SK-N-SH (cell line): ENCODE measurements at regions not wholly inside any gene's neighbourhood (a gene's known extent, or its start where the extent isn't known, plus 50 kb on each side); places are given as distances from the start of the nearest gene placed in this dataset.

ENCODE experiments used
- CTCF ChIA-PET: fragments of 300-600, 350-600 bp; formaldehyde crosslinking; extraction: SDS; loops from one replicate; lab custom pipeline; 2021; lab: Yijun Ruan, JAX
- POLR2A ChIA-PET: fragments of 350-600 bp; sonication (Branson Sonifier 250); formaldehyde crosslinking; extraction: SDS; loops from one replicate; lab custom pipeline; 2020; ENCODE audit warnings: antibody characterized with exemption, inconsistent platforms; lab: Yijun Ruan, JAX
- DNase-seq: peaks from one replicate; pipeline ENCODE4 v3.0.0; 2012
- H2AFZ ChIP-seq: fragments of 200-600 bp; sonication (generic); 2 replicates; pipeline ENCODE4 v1.8.1; 2016; ENCODE audit warnings: antibody characterized with exemption, mild to moderate bottlenecking, low read depth
- H3F3A ChIP-seq: fragments of 200-600 bp; sonication (generic); replicated peaks from 2 replicates; pipeline ENCODE3; 2016; ENCODE audit warnings: antibody characterized with exemption, mild to moderate bottlenecking; ENCODE audit not compliant: insufficient read depth
- H3K27ac ChIP-seq, 2 experiments: fragments of 200-500 bp in 1 of 2; fragments of 200-600 bp in 1 of 2; sonication (Bioruptor generic) in 1 of 2; sonication (generic), shearing (Covaris generic) in 1 of 2; 2 replicates each; pipeline versions ENCODE4 v1.5.1 to v1.6.1; 2014 to 2016; ENCODE audit warnings: low read depth in 2 of 2, inconsistent platforms in 1 of 2, low read length in 1 of 2, mild to moderate bottlenecking in 1 of 2, mixed read lengths in 1 of 2
- H3K27me3 ChIP-seq: fragments of 200-600 bp; sonication (generic), shearing (Covaris generic); 2 replicates; pipeline ENCODE4 v1.6.1; 2016; ENCODE audit warnings: mixed run types; ENCODE audit not compliant: insufficient read depth
- H3K36me3 ChIP-seq, 2 experiments: fragments of 200-500 bp in 1 of 2; fragments of 200-600 bp in 1 of 2; sonication (Bioruptor generic) in 1 of 2; sonication (generic) in 1 of 2; replicated peaks in 1 of 2; 2 replicates each; pipeline versions ENCODE3 to v1.5.1; 2014 to 2016; ENCODE audit warnings: low read length in 1 of 2, mild to moderate bottlenecking in 1 of 2; ENCODE audit not compliant: insufficient read depth in 2 of 2, control insufficient read depth in 1 of 2
- H3K4me1 ChIP-seq, 2 experiments: fragments of 200-500 bp in 1 of 2; fragments of 200-600 bp in 1 of 2; sonication (Bioruptor generic) in 1 of 2; sonication (generic), shearing (Covaris generic) in 1 of 2; 2 replicates each; pipeline versions ENCODE4 v1.5.1 to v1.6.1; 2014 to 2016; ENCODE audit warnings: low read depth in 1 of 2, low read length in 1 of 2, mixed run types in 1 of 2; ENCODE audit not compliant: insufficient read depth in 2 of 2, control insufficient read depth in 1 of 2
- H3K4me2 ChIP-seq: fragments of 200-600 bp; sonication (generic), shearing (Covaris generic); 2 replicates; pipeline ENCODE4 v1.6.1; 2017; ENCODE audit warnings: mixed run types
- H3K4me3 ChIP-seq, 2 experiments: fragments of 200-500 bp in 1 of 2; fragments of 200-600 bp in 1 of 2; sonication (Bioruptor generic) in 1 of 2; sonication (generic), shearing (Covaris generic) in 1 of 2; 2 replicates each; pipeline versions ENCODE4 v1.5.1 to v1.8.1; 2014 to 2016; ENCODE audit warnings: low read depth in 2 of 2, inconsistent platforms in 1 of 2, low read length in 1 of 2, mild to moderate bottlenecking in 1 of 2, mixed read lengths in 1 of 2, moderate library complexity in 1 of 2
- H3K79me2 ChIP-seq: fragments of 200-600 bp; sonication (generic); 2 replicates; pipeline ENCODE4 v1.8.1; 2017; ENCODE audit warnings: mild to moderate bottlenecking; ENCODE audit not compliant: insufficient read depth
- H3K9ac ChIP-seq: fragments of 200-600 bp; sonication (generic); 2 replicates; pipeline ENCODE4 v1.6.1; 2017; ENCODE audit warnings: mixed run types
- H3K9me2 ChIP-seq: fragments of 200-600 bp; sonication (generic); 2 replicates; pipeline ENCODE4 v1.6.1; 2017; ENCODE audit warnings: mixed run types
- H3K9me3 ChIP-seq: fragments of 200-600 bp; sonication (generic); 2 replicates; pipeline ENCODE4 v1.6.1; 2017; ENCODE audit warnings: mixed run types, mild to moderate bottlenecking, moderate library complexity
- H4K20me1 ChIP-seq: fragments of 200-600 bp; sonication (generic); 2 replicates; pipeline ENCODE4 v1.6.1; 2017; ENCODE audit warnings: mild to moderate bottlenecking, mixed run types; ENCODE audit not compliant: insufficient read depth
- CHD2 ChIP-seq: fragments of 150-350 bp; IDR thresholded peaks from 2 replicates; pipeline ENCODE4 v1.6.1; 2018; ENCODE audit warnings: low read length; ENCODE audit not compliant: partially characterized antibody
- GABPA ChIP-seq: IDR thresholded peaks from 2 replicates; pipeline ENCODE4 v1.4.0; 2012; ENCODE audit warnings: low read depth, mild to moderate bottlenecking
- JUND ChIP-seq: IDR thresholded peaks from 2 replicates; pipeline ENCODE4 v1.4.0; 2012
- MXI1 ChIP-seq: IDR thresholded peaks from 2 replicates; pipeline ENCODE4 v1.6.1; 2012; ENCODE audit warnings: mild to moderate bottlenecking, low read depth, low read length, improper control_type of control experiment
- POLR2AphosphoS5 ChIP-seq: IDR thresholded peaks from 2 replicates; pipeline ENCODE4 v1.6.1; 2012; ENCODE audit warnings: low read depth, low read length
- RCOR1 ChIP-seq: fragments of 150-350 bp; IDR thresholded peaks from 2 replicates; pipeline ENCODE4 v1.6.1; 2017; ENCODE audit warnings: antibody characterized with exemption, low read length
- SIN3A ChIP-seq: IDR thresholded peaks from 2 replicates; pipeline ENCODE4 v1.6.1; 2012; ENCODE audit warnings: low read depth, mild to moderate bottlenecking, low read length, moderate library complexity, borderline replicate concordance
- YY1 ChIP-seq: IDR thresholded peaks from 2 replicates; pipeline ENCODE4 v1.4.0; 2012; ENCODE audit warnings: low read depth, mild to moderate bottlenecking
- ZBTB33 ChIP-seq: IDR thresholded peaks from 2 replicates; pipeline ENCODE4 v1.4.0; 2012; ENCODE audit warnings: low read depth, borderline replicate concordance
- WGBS: methylation state at CpG from one replicate; pipeline ENCODE4 v1.1.6; 2017; ENCODE audit warnings: low lambda C conversion rate; 5-methylcytosine and 5-hydroxymethylcytosine counted together
- TF ChIP-seq, protein P1 (sequence below): fragments of 150-350 bp; IDR thresholded peaks from 2 replicates; pipeline ENCODE4 v1.6.1; 2016; ENCODE audit warnings: mild to moderate bottlenecking, low read depth, low read length
- TF ChIP-seq, protein P2 (sequence below): fragments of 200-600 bp; sonication (generic); IDR thresholded peaks from 2 replicates; pipeline ENCODE4 v1.6.1; 2017; ENCODE audit warnings: antibody characterized with exemption, mild to moderate bottlenecking, moderate library complexity
- TF ChIP-seq, protein P3 (sequence below): IDR thresholded peaks from 2 replicates; pipeline ENCODE4 v1.6.1; 2012; ENCODE audit warnings: mild to moderate bottlenecking, low read depth, low read length, moderate library complexity

DNA sequence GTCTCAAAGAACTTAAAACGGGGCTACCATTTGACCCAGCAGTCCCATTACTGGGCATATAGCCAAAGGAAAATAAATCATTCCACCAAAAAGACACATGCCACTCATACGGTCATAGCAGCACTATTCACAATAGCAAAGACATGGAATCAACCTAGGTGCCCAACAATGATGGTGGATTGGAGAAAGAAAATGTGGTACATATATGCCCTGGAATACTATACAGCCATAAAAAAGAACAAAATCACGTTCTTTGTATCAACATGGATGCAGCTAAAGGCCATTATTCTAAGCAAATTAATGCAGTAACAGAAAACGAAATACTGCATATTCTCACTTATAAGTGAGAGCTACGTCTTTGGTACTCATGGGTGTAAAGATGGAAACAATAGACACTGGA lies 138.1 kb upstream of the NEIL3 start:
- CTCF ChIA-PET = no interaction called here
- no peak overlapping the region for H2AFZ ChIP-seq
- no peak overlapping the region for H3K4me2 ChIP-seq
- TF ChIP-seq JUND (no peak), CHD2 (no peak), RCOR1 (no peak), YY1 (no peak), SIN3A (no peak), ZBTB33 (no peak), POLR2AphosphoS5 (no peak), MXI1 (no peak)
- TF ChIP-seq, protein P1, sequence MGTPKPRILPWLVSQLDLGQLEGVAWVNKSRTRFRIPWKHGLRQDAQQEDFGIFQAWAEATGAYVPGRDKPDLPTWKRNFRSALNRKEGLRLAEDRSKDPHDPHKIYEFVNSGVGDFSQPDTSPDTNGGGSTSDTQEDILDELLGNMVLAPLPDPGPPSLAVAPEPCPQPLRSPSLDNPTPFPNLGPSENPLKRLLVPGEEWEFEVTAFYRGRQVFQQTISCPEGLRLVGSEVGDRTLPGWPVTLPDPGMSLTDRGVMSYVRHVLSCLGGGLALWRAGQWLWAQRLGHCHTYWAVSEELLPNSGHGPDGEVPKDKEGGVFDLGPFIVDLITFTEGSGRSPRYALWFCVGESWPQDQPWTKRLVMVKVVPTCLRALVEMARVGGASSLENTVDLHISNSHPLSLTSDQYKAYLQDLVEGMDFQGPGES = no peak
- TF ChIP-seq, protein P2, sequence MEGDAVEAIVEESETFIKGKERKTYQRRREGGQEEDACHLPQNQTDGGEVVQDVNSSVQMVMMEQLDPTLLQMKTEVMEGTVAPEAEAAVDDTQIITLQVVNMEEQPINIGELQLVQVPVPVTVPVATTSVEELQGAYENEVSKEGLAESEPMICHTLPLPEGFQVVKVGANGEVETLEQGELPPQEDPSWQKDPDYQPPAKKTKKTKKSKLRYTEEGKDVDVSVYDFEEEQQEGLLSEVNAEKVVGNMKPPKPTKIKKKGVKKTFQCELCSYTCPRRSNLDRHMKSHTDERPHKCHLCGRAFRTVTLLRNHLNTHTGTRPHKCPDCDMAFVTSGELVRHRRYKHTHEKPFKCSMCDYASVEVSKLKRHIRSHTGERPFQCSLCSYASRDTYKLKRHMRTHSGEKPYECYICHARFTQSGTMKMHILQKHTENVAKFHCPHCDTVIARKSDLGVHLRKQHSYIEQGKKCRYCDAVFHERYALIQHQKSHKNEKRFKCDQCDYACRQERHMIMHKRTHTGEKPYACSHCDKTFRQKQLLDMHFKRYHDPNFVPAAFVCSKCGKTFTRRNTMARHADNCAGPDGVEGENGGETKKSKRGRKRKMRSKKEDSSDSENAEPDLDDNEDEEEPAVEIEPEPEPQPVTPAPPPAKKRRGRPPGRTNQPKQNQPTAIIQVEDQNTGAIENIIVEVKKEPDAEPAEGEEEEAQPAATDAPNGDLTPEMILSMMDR = no peak
- TF ChIP-seq, all 33 proteins: peak for 0
- no peaks in the 10 kb centered on the region for H3K27me3 ChIP-seq
- DNase-seq = no peak
- H3K4me1 ChIP-seq = no peaks in the 10 kb centered on the region
- no peak overlapping the region for H3K27ac ChIP-seq
- peaks cover 4% of the 10 kb centered on the region for H3F3A ChIP-seq
- H3K9me3 ChIP-seq = no peaks in the 10 kb centered on the region; the same call in 1 of the 2 replicates
- no peaks in the 10 kb centered on the region for H3K79me2 ChIP-seq
- no peak overlapping the region for H3K9ac ChIP-seq
- WGBS = 22% methylated on average over 5 of the region's 5 CpGs
- no peaks in the 10 kb centered on the region for H3K9me2 ChIP-seq
- no peak overlapping the region for H3K4me3 ChIP-seq
- H3K36me3 ChIP-seq = no peaks in the 10 kb centered on the region
- POLR2A ChIA-PET = no interaction called here
- no peaks in the 10 kb centered on the region for H4K20me1 ChIP-seq

DNA sequence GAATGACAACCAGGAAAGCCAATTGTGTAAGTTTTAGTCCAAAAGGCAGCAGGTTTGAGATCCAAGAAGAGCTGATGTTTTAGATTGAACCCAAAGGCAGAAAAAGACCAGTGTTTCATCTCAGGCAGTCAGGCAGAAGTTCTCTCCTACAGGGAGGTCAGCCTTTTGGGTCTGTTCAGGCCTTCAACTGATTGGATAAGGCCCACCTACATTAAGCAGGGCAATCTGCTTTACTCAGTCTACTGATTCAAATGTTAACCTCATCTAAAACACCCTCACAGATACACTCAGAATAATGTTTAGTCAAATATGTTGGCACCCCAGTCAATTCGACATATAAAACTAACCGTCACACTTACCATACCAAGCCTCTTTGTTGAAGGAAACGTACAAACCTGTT lies 134.2 kb upstream of the NEIL3 start:
- no peak for DNase-seq
- Histone ChIP-seq H3K9ac (no peak overlapping the region), H3F3A (peaks cover 1% of the 10 kb centered on the region), H3K27ac (no peak overlapping the region), H3K9me2 (no peaks in the 10 kb centered on the region), H3K4me1 (no peaks in the 10 kb centered on the region), H3K79me2 (no peaks in the 10 kb centered on the region), H3K4me2 (no peak overlapping the region), H3K9me3 (no peaks in the 10 kb centered on the region; the same call in 1 of the 2 replicates), H2AFZ (no peak overlapping the region), H4K20me1 (no peaks in the 10 kb centered on the region), H3K4me3 (no peak overlapping the region), H3K27me3 (no peaks in the 10 kb centered on the region), H3K36me3 (no peaks in the 10 kb centered on the region)
- no peak for TF ChIP-seq GABPA
- TF ChIP-seq, protein P3, sequence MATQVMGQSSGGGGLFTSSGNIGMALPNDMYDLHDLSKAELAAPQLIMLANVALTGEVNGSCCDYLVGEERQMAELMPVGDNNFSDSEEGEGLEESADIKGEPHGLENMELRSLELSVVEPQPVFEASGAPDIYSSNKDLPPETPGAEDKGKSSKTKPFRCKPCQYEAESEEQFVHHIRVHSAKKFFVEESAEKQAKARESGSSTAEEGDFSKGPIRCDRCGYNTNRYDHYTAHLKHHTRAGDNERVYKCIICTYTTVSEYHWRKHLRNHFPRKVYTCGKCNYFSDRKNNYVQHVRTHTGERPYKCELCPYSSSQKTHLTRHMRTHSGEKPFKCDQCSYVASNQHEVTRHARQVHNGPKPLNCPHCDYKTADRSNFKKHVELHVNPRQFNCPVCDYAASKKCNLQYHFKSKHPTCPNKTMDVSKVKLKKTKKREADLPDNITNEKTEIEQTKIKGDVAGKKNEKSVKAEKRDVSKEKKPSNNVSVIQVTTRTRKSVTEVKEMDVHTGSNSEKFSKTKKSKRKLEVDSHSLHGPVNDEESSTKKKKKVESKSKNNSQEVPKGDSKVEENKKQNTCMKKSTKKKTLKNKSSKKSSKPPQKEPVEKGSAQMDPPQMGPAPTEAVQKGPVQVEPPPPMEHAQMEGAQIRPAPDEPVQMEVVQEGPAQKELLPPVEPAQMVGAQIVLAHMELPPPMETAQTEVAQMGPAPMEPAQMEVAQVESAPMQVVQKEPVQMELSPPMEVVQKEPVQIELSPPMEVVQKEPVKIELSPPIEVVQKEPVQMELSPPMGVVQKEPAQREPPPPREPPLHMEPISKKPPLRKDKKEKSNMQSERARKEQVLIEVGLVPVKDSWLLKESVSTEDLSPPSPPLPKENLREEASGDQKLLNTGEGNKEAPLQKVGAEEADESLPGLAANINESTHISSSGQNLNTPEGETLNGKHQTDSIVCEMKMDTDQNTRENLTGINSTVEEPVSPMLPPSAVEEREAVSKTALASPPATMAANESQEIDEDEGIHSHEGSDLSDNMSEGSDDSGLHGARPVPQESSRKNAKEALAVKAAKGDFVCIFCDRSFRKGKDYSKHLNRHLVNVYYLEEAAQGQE = no peak
- ChIA-PET POLR2A (no interaction called here), CTCF (no interaction called here)
- WGBS = 71% methylated on average over 3 of the region's 3 CpGs
